ENCODE measurements at regions not wholly inside any gene's neighbourhood (a gene's known extent, or its start where the extent isn't known, plus 50 kb on each side); places are given as distances from the start of the nearest gene placed in this dataset.
"Not testable (repeated sequence)": the region's sequence is repeated elsewhere in the genome, so short reads cannot be mapped to it uniquely, and the experiment has no call there.

GRCh38 chr12:87230441-87230840 lies 798.8 kb downstream of the C12orf50 start:
- FAIRE-seq = no peak

- FAIRE-seq = no peak
Observed at GRCh38 chr12:87227162-87227561, 802.0 kb downstream of the C12orf50 start.

- no peak for FAIRE-seq
Observed at GRCh38 chr12:87217491-87217890, 811.7 kb downstream of the C12orf50 start.

- FAIRE-seq = no peak
Observed at GRCh38 chr12:87216436-87216835, 812.8 kb downstream of the C12orf50 start.

GRCh38 chr12:87202189-87202588 lies 827.0 kb downstream of the C12orf50 start:
- FAIRE-seq = no peak

- FAIRE-seq = no peak
Observed at GRCh38 chr12:87201598-87201997, 827.6 kb downstream of the C12orf50 start.

- no peak for FAIRE-seq
Observed at GRCh38 chr12:87200289-87200979, 828.8 kb downstream of the C12orf50 start.

GRCh38 chr12:87198181-87198580 lies 831.0 kb downstream of the C12orf50 start:
- FAIRE-seq = no peak

GRCh38 chr12:87196321-87196720 lies 832.9 kb downstream of the C12orf50 start:
- FAIRE-seq = no peak

- FAIRE-seq = not testable (repeated sequence)
Observed at GRCh38 chr12:87194389-87194788, 834.8 kb downstream of the C12orf50 start.

GRCh38 chr12:87185367-87185766 lies 843.8 kb downstream of the C12orf50 start:
- FAIRE-seq = no peak

- no peak for FAIRE-seq
Observed at GRCh38 chr12:87182696-87183233, 846.4 kb downstream of the C12orf50 start.

GRCh38 chr12:87171356-87171755 lies 857.8 kb downstream of the C12orf50 start:
- FAIRE-seq = no peak

GRCh38 chr12:87169010-87169409 lies 860.2 kb downstream of the C12orf50 start:
- no peak for FAIRE-seq

GRCh38 chr12:87165733-87166375 lies 863.3 kb downstream of the C12orf50 start:
- FAIRE-seq = no peak

- FAIRE-seq = no peak
Observed at GRCh38 chr12:87163122-87163521, 866.1 kb downstream of the C12orf50 start.

- no peak for FAIRE-seq
Observed at GRCh38 chr12:87160848-87161601, 868.2 kb downstream of the C12orf50 start.

GRCh38 chr12:87157791-87158190 lies 871.4 kb downstream of the C12orf50 start:
- FAIRE-seq = no peak

- no peak for FAIRE-seq
Observed at GRCh38 chr12:87155621-87156020, 873.6 kb downstream of the C12orf50 start.

GRCh38 chr12:87152841-87153528 lies 876.2 kb downstream of the C12orf50 start:
- no peak for FAIRE-seq

- no peak for FAIRE-seq
Observed at GRCh38 chr12:87152075-87152474, 877.1 kb downstream of the C12orf50 start.

GRCh38 chr12:87150969-87151662 lies 878.1 kb downstream of the C12orf50 start:
- FAIRE-seq = no peak

Measured in A204.1 (cell line).